ENCODE measurements at regions not wholly inside any gene's neighbourhood (a gene's known extent, or its start where the extent isn't known, plus 50 kb on each side); places are given as distances from the start of the nearest gene placed in this dataset.

- TF ChIP-seq, protein P1, sequence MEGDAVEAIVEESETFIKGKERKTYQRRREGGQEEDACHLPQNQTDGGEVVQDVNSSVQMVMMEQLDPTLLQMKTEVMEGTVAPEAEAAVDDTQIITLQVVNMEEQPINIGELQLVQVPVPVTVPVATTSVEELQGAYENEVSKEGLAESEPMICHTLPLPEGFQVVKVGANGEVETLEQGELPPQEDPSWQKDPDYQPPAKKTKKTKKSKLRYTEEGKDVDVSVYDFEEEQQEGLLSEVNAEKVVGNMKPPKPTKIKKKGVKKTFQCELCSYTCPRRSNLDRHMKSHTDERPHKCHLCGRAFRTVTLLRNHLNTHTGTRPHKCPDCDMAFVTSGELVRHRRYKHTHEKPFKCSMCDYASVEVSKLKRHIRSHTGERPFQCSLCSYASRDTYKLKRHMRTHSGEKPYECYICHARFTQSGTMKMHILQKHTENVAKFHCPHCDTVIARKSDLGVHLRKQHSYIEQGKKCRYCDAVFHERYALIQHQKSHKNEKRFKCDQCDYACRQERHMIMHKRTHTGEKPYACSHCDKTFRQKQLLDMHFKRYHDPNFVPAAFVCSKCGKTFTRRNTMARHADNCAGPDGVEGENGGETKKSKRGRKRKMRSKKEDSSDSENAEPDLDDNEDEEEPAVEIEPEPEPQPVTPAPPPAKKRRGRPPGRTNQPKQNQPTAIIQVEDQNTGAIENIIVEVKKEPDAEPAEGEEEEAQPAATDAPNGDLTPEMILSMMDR (IDR thresholded peaks at IDR 0.05; ENCODE audit: borderline replicate concordance) = no peak
- no peak for DNase-seq
- no peaks in the 10 kb centered on the region for H3K4me1 ChIP-seq
- H3K27ac ChIP-seq (replicated peaks) = no peak overlapping the region
- H3K36me3 ChIP-seq = no peaks in the 10 kb centered on the region
- no peak overlapping the region for H3K4me3 ChIP-seq
- H3K27me3 ChIP-seq (ENCODE audit: low read depth) = peaks cover 95% of the 10 kb centered on the region
- no peaks in the 10 kb centered on the region for H3K9me3 ChIP-seq (replicated peaks)
- intact Hi-C loops (cut with micrococcal nuclease) = no loop called here
These were observed 513.3 kb downstream of the NPHP4 start for GRCh38 chr1:5478961-5479360.

DNA sequence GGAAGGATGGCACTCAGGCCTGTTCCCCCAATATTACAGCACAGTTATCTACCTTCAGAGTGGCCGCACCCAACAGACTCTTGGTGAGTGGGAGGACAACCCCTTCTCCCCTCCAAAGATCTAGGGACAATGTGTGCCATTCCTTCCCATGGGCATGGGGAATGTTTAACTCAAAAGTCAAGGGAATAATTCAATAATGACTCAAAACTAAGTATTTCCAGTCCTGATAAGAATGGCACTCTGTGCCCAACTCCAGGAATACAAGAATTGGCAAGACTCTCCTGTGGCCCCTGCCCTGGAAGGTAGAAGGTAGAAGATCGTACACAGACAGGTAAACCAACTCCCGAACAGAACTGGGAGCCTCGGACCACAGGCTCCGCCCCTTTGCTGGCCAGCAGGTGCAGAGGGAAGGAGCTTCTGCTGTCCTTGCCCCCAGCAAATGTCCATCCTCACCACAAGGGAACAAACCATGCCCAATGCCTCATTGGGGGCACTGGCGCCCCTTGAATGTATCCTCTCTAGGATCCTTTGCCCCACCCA, 514.0 kb downstream of the NPHP4 start:
- intact Hi-C loops (cut with micrococcal nuclease) = no loop called here

DNA sequence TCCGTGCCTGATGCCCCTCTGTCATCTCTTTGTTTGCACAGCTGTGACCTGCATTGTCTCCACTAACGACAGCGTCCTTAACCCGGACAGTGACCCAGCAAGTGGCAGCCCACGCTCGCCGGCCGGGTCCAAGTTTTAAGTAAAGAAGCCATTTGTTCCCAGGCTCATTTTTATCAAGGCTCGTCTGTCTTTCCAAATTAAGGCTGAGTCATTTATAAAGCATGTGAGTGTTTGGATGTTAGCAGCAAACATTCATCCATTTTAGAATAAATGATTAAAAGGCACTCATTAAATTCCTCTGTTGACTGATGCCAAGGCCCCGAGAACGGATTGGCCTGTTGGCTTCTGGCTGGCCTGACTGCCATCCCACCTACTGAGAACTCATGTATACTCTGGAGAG, 514.5 kb downstream of the NPHP4 start:
- Histone ChIP-seq H3K27me3 (ENCODE audit: low read depth) (peaks cover 95% of the 10 kb centered on the region), H3K36me3 (no peaks in the 10 kb centered on the region), H3K9me3 (replicated peaks) (no peaks in the 10 kb centered on the region), H3K27ac (replicated peaks) (no peak overlapping the region), H3K4me1 (no peaks in the 10 kb centered on the region), H3K4me3 (no peak overlapping the region)
- DNase-seq = no peak
- intact Hi-C loops (cut with micrococcal nuclease) = no loop called here
- TF ChIP-seq, protein P1 (IDR thresholded peaks at IDR 0.05; ENCODE audit: borderline replicate concordance) = no peak

More for the DNA sequence above, 514.0 kb downstream of the NPHP4 start:
- Histone ChIP-seq H3K9me3 (replicated peaks) (no peaks in the 10 kb centered on the region), H3K36me3 (no peaks in the 10 kb centered on the region), H3K4me1 (no peaks in the 10 kb centered on the region), H3K4me3 (no peak overlapping the region), H3K27me3 (ENCODE audit: low read depth) (peaks cover 95% of the 10 kb centered on the region), H3K27ac (replicated peaks) (no peak overlapping the region)
- no peak for DNase-seq
- TF ChIP-seq, protein P1 (IDR thresholded peaks at IDR 0.05; ENCODE audit: borderline replicate concordance) = no peak

GRCh38 chr1:5475572-5475971, 516.7 kb downstream of the NPHP4 start:
- Histone ChIP-seq H3K4me1 (no peaks in the 10 kb centered on the region), H3K27ac (replicated peaks) (no peak overlapping the region), H3K4me3 (no peak overlapping the region), H3K27me3 (ENCODE audit: low read depth) (peaks cover 83% of the 10 kb centered on the region), H3K36me3 (no peaks in the 10 kb centered on the region), H3K9me3 (replicated peaks) (no peaks in the 10 kb centered on the region)
- no peak for DNase-seq
- intact Hi-C loops (cut with micrococcal nuclease) = no loop called here
- TF ChIP-seq, protein P1 (IDR thresholded peaks at IDR 0.05; ENCODE audit: borderline replicate concordance) = no peak

GRCh38 chr1:5473268-5473667, 519.0 kb downstream of the NPHP4 start:
- Histone ChIP-seq H3K9me3 (replicated peaks) (no peaks in the 10 kb centered on the region), H3K36me3 (no peaks in the 10 kb centered on the region), H3K27me3 (ENCODE audit: low read depth) (peaks cover 79% of the 10 kb centered on the region), H3K27ac (replicated peaks) (no peak overlapping the region), H3K4me3 (no peak overlapping the region), H3K4me1 (no peaks in the 10 kb centered on the region)
- DNase-seq = no peak
- TF ChIP-seq, protein P1 (IDR thresholded peaks at IDR 0.05; ENCODE audit: borderline replicate concordance) = no peak
- intact Hi-C loops (cut with micrococcal nuclease) = no loop called here
